ENCODE measurements at regions not wholly inside any gene's neighbourhood (a gene's known extent, or its start where the extent isn't known, plus 50 kb on each side); places are given as distances from the start of the nearest gene placed in this dataset.

- H3K9me3 ChIP-seq (ENCODE audit: control insufficient read depth, low read length): no peaks in the 10 kb centered on the region
- no peaks in the 10 kb centered on the region for H3K4me1 ChIP-seq (ENCODE audit: control insufficient read depth, insufficient read depth, low read length)
- H3K36me3 ChIP-seq (ENCODE audit: control insufficient read depth, insufficient read depth, low read length): no peaks in the 10 kb centered on the region
- no peak overlapping the region for H3K4me3 ChIP-seq (ENCODE audit: low read length)
- no peak overlapping the region for H3K9ac ChIP-seq (ENCODE audit: low read length)
- no peaks in the 10 kb centered on the region for H3K27me3 ChIP-seq (ENCODE audit: control insufficient read depth, insufficient read depth, low read length)
These were observed 151.6 kb upstream of the TWIST2 start for GRCh38 chr2:238696331-238696730.

- Histone ChIP-seq H3K9me3 (ENCODE audit: control insufficient read depth, low read length) (no peaks in the 10 kb centered on the region), H3K4me1 (ENCODE audit: control insufficient read depth, insufficient read depth, low read length) (no peaks in the 10 kb centered on the region), H3K9ac (ENCODE audit: low read length) (no peak overlapping the region), H3K4me3 (ENCODE audit: low read length) (no peak overlapping the region), H3K27me3 (ENCODE audit: control insufficient read depth, insufficient read depth, low read length) (no peaks in the 10 kb centered on the region), H3K36me3 (ENCODE audit: control insufficient read depth, insufficient read depth, low read length) (no peaks in the 10 kb centered on the region)
These were observed 151.1 kb upstream of the TWIST2 start for GRCh38 chr2:238696786-238697185.

- no peaks in the 10 kb centered on the region for H3K9me3 ChIP-seq (ENCODE audit: control insufficient read depth, low read length)
- H3K9ac ChIP-seq (ENCODE audit: low read length): no peak overlapping the region
- no peaks in the 10 kb centered on the region for H3K27me3 ChIP-seq (ENCODE audit: control insufficient read depth, insufficient read depth, low read length)
- H3K4me3 ChIP-seq (ENCODE audit: low read length): no peak overlapping the region
- no peaks in the 10 kb centered on the region for H3K36me3 ChIP-seq (ENCODE audit: control insufficient read depth, insufficient read depth, low read length)
- H3K4me1 ChIP-seq (ENCODE audit: control insufficient read depth, insufficient read depth, low read length): no peaks in the 10 kb centered on the region
These were observed 150.5 kb upstream of the TWIST2 start for GRCh38 chr2:238697193-238698071.

- H3K4me1 ChIP-seq (ENCODE audit: control insufficient read depth, insufficient read depth, low read length): no peaks in the 10 kb centered on the region
- H3K9ac ChIP-seq (ENCODE audit: low read length): no peak overlapping the region
- H3K4me3 ChIP-seq (ENCODE audit: low read length): no peak overlapping the region
These were observed 149.9 kb upstream of the TWIST2 start for GRCh38 chr2:238698072-238698352.

GRCh38 chr2:238698451-238699306, 149.2 kb upstream of the TWIST2 start:
- Histone ChIP-seq H3K4me3 (ENCODE audit: low read length) (no peak overlapping the region), H3K9ac (ENCODE audit: low read length) (no peak overlapping the region), H3K36me3 (ENCODE audit: control insufficient read depth, insufficient read depth, low read length) (no peaks in the 10 kb centered on the region), H3K9me3 (ENCODE audit: control insufficient read depth, low read length) (no peaks in the 10 kb centered on the region), H3K4me1 (ENCODE audit: control insufficient read depth, insufficient read depth, low read length) (no peaks in the 10 kb centered on the region), H3K27me3 (ENCODE audit: control insufficient read depth, insufficient read depth, low read length) (no peaks in the 10 kb centered on the region)

More at GRCh38 chr2:238698072-238698352, 149.9 kb upstream of the TWIST2 start:
- H3K9me3 ChIP-seq (ENCODE audit: control insufficient read depth, low read length): no peaks in the 10 kb centered on the region
- H3K36me3 ChIP-seq (ENCODE audit: control insufficient read depth, insufficient read depth, low read length): no peaks in the 10 kb centered on the region
- no peaks in the 10 kb centered on the region for H3K27me3 ChIP-seq (ENCODE audit: control insufficient read depth, insufficient read depth, low read length)

GRCh38 chr2:238699307-238700116, 148.4 kb upstream of the TWIST2 start:
- H3K36me3 ChIP-seq (ENCODE audit: control insufficient read depth, insufficient read depth, low read length): no peaks in the 10 kb centered on the region
- no peaks in the 10 kb centered on the region for H3K9me3 ChIP-seq (ENCODE audit: control insufficient read depth, low read length)
- H3K27me3 ChIP-seq (ENCODE audit: control insufficient read depth, insufficient read depth, low read length): no peaks in the 10 kb centered on the region

GRCh38 chr2:238700117-238700457, 147.8 kb upstream of the TWIST2 start:
- no peak overlapping the region for H3K9ac ChIP-seq (ENCODE audit: low read length)
- no peaks in the 10 kb centered on the region for H3K36me3 ChIP-seq (ENCODE audit: control insufficient read depth, insufficient read depth, low read length)
- no peaks in the 10 kb centered on the region for H3K9me3 ChIP-seq (ENCODE audit: control insufficient read depth, low read length)
- no peak overlapping the region for H3K4me3 ChIP-seq (ENCODE audit: low read length)
- H3K4me1 ChIP-seq (ENCODE audit: control insufficient read depth, insufficient read depth, low read length): no peaks in the 10 kb centered on the region
- H3K27me3 ChIP-seq (ENCODE audit: control insufficient read depth, insufficient read depth, low read length): no peaks in the 10 kb centered on the region

More at GRCh38 chr2:238699307-238700116, 148.4 kb upstream of the TWIST2 start:
- H3K4me3 ChIP-seq (ENCODE audit: low read length): no peak overlapping the region
- H3K9ac ChIP-seq (ENCODE audit: low read length): no peak overlapping the region
- H3K4me1 ChIP-seq (ENCODE audit: control insufficient read depth, insufficient read depth, low read length): no peaks in the 10 kb centered on the region

- H3K4me3 ChIP-seq (ENCODE audit: low read length): no peak overlapping the region
- H3K9ac ChIP-seq (ENCODE audit: low read length): no peak overlapping the region
- H3K27me3 ChIP-seq (ENCODE audit: control insufficient read depth, insufficient read depth, low read length): no peaks in the 10 kb centered on the region
- H3K9me3 ChIP-seq (ENCODE audit: control insufficient read depth, low read length): no peaks in the 10 kb centered on the region
- H3K36me3 ChIP-seq (ENCODE audit: control insufficient read depth, insufficient read depth, low read length): no peaks in the 10 kb centered on the region
- H3K4me1 ChIP-seq (ENCODE audit: control insufficient read depth, insufficient read depth, low read length): no peaks in the 10 kb centered on the region
These were observed 147.2 kb upstream of the TWIST2 start for GRCh38 chr2:238700506-238701340.

- Histone ChIP-seq H3K36me3 (ENCODE audit: control insufficient read depth, insufficient read depth, low read length) (no peaks in the 10 kb centered on the region), H3K4me3 (ENCODE audit: low read length) (no peak overlapping the region), H3K9ac (ENCODE audit: low read length) (no peak overlapping the region), H3K9me3 (ENCODE audit: control insufficient read depth, low read length) (no peaks in the 10 kb centered on the region), H3K27me3 (ENCODE audit: control insufficient read depth, insufficient read depth, low read length) (no peaks in the 10 kb centered on the region), H3K4me1 (ENCODE audit: control insufficient read depth, insufficient read depth, low read length) (no peaks in the 10 kb centered on the region)
These were observed 146.3 kb upstream of the TWIST2 start for GRCh38 chr2:238701341-238702206.

- no peaks in the 10 kb centered on the region for H3K4me1 ChIP-seq (ENCODE audit: control insufficient read depth, insufficient read depth, low read length)
- no peak overlapping the region for H3K4me3 ChIP-seq (ENCODE audit: low read length)
These were observed 145.4 kb upstream of the TWIST2 start for GRCh38 chr2:238702276-238703052.

More at GRCh38 chr2:238702276-238703052, 145.4 kb upstream of the TWIST2 start:
- Histone ChIP-seq H3K9me3 (ENCODE audit: control insufficient read depth, low read length) (no peaks in the 10 kb centered on the region), H3K9ac (ENCODE audit: low read length) (no peak overlapping the region), H3K27me3 (ENCODE audit: control insufficient read depth, insufficient read depth, low read length) (no peaks in the 10 kb centered on the region), H3K36me3 (ENCODE audit: control insufficient read depth, insufficient read depth, low read length) (no peaks in the 10 kb centered on the region)

All from mucosa of stomach (tissue), 1 donor.